ENCODE measurements at regions not wholly inside any gene's neighbourhood (a gene's known extent, or its start where the extent isn't known, plus 50 kb on each side); places are given as distances from the start of the nearest gene placed in this dataset.
A peak's percentile ranks its signal among the peaks of the same experiment; 100 is the strongest.

- no peak overlapping the region for H3K27ac ChIP-seq (ENCODE audit: low read depth, low read length)
- H2AFZ ChIP-seq (ENCODE audit: low read depth, low read length, poor library complexity, severe bottlenecking), result no peak overlapping the region
- H4K20me1 ChIP-seq (ENCODE audit: insufficient read depth), result no peaks in the 10 kb centered on the region
- no peaks in the 10 kb centered on the region for H3K79me2 ChIP-seq (ENCODE audit: insufficient read depth, low read length)
- no peak for TF ChIP-seq ZFX (IDR thresholded peaks at IDR 0.05)
- TF ChIP-seq RAD21 (IDR thresholded peaks at IDR 0.05; ENCODE audit: low read depth), result peak; percentile 58
- TF ChIP-seq CTCF (IDR thresholded peaks at IDR 0.05 in 2 of 3, conservative IDR thresholded peaks at IDR 0.05 in 1 of 3; ENCODE audit: borderline replicate concordance in 1 of 3, insufficient read depth in 1 of 3, low read depth in 2 of 3, low read length in 2 of 3), result peak in 2 of 3 experiments; percentile 23 to 50; a peak in 2 of 6 replicates
- no peaks in the 10 kb centered on the region for H3K4me1 ChIP-seq (ENCODE audit: control insufficient read depth in 1 of 2, insufficient read depth in 2 of 2, low read length in 2 of 2)
- ChIA-PET CTCF (interaction anchor here (0.8 to 0.9 kb wide), 3 partner anchors 96 to 170 kb away, joined by 3 to 5 read pairs (median 3); no protein-coding TSS in a partner anchor), POLR2A (no interaction called here), RAD21 (ENCODE audit: low non-redundant PET in 1 of 2, low total read pairs in 2 of 2, uncharacterized antibody in 2 of 2, unreplicated experiment in 2 of 2) (interaction anchor here (0.9 to 1.4 kb wide), 2 partner anchors 170 kb away, joined by 3 to 4 read pairs; no protein-coding TSS in a partner anchor)
- no peak overlapping the region for H3K9ac ChIP-seq (ENCODE audit: low read length)
- intact Hi-C loops (cut with micrococcal nuclease), result no loop called here
- H3K36me3 ChIP-seq (ENCODE audit: control insufficient read depth in 1 of 2, insufficient read depth in 2 of 2, low read length in 2 of 2), result no peaks in the 10 kb centered on the region
- H3K9me3 ChIP-seq (ENCODE audit: control insufficient read depth in 1 of 2, insufficient read depth in 1 of 2, low read depth in 1 of 2, low read length in 2 of 2), result no peaks in the 10 kb centered on the region
- ATAC-seq, result peak; percentile 55
- H3K4me2 ChIP-seq (ENCODE audit: low read length), result no peak overlapping the region
- no peaks in the 10 kb centered on the region for H3K9me2 ChIP-seq (ENCODE audit: insufficient read depth)
- no peak for DNase-seq (ENCODE audit: low read depth, low spot score)
- no peak overlapping the region for H3K4me3 ChIP-seq (replicated peaks in 1 of 2; ENCODE audit: low read depth in 1 of 2, low read length in 2 of 2)
- H3K27me3 ChIP-seq (ENCODE audit: insufficient read depth, low read length), result no peaks in the 10 kb centered on the region
- BruUV-seq (replicated peaks), result no TSS peak
These were observed 103.5 kb downstream of the LBH start for GRCh38 chr2:30334762-30335363.

DNA sequence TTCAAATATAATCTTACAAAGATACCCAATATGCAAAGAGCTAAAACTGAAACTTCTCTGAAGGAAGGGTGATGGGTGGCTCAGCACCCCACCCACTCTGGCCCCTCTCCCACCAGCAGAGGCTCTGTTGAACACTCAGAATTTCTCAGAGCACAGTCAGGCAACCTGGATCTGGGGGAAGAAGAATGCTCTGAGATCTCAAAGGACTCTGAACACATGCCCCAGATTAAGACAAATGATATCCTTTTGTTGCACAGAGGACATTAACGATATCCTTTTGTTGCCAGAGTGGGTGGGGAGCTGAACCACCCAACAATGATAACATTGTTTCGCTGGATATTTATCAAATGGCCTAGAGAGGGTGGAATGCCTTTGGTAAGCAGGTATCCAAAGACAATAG lies 104.8 kb downstream of the LBH start:
- DNase-seq (ENCODE audit: low read depth, low spot score), result no peak
- Histone ChIP-seq H3K4me1 (ENCODE audit: control insufficient read depth in 1 of 2, insufficient read depth in 2 of 2, low read length in 2 of 2) (no peaks in the 10 kb centered on the region), H3K27me3 (ENCODE audit: insufficient read depth, low read length) (no peaks in the 10 kb centered on the region), H3K4me3 (replicated peaks in 1 of 2; ENCODE audit: low read depth in 1 of 2, low read length in 2 of 2) (no peak overlapping the region), H3K9me2 (ENCODE audit: insufficient read depth) (no peaks in the 10 kb centered on the region), H3K9me3 (ENCODE audit: control insufficient read depth in 1 of 2, insufficient read depth in 1 of 2, low read depth in 1 of 2, low read length in 2 of 2) (no peaks in the 10 kb centered on the region), H2AFZ (ENCODE audit: low read depth, low read length, poor library complexity, severe bottlenecking) (no peak overlapping the region), H3K36me3 (ENCODE audit: control insufficient read depth in 1 of 2, insufficient read depth in 2 of 2, low read length in 2 of 2) (no peaks in the 10 kb centered on the region), H3K27ac (ENCODE audit: low read depth, low read length) (no peak overlapping the region), H4K20me1 (ENCODE audit: insufficient read depth) (no peaks in the 10 kb centered on the region), H3K4me2 (ENCODE audit: low read length) (no peak overlapping the region), H3K79me2 (ENCODE audit: insufficient read depth, low read length) (no peaks in the 10 kb centered on the region), H3K9ac (ENCODE audit: low read length) (no peak overlapping the region)
- TF ChIP-seq POLR2A (IDR thresholded peaks at IDR 0.05; ENCODE audit: borderline replicate concordance, extremely low read depth, insufficient read depth, insufficient read length), result no peak
- TF ChIP-seq ELF1 (IDR thresholded peaks at IDR 0.05; ENCODE audit: borderline replicate concordance, low read depth), result no peak
- TF ChIP-seq CBX3 (IDR thresholded peaks at IDR 0.05; ENCODE audit: low read depth), result no peak
- no peak for TF ChIP-seq EGR1 (IDR thresholded peaks at IDR 0.05; ENCODE audit: low read depth)
- TF ChIP-seq TCF7L2 (IDR thresholded peaks at IDR 0.05; ENCODE audit: borderline replicate concordance, extremely low read depth, insufficient read depth, insufficient read length), result no peak
- TF ChIP-seq MAX (IDR thresholded peaks at IDR 0.05), result no peak
- TF ChIP-seq POLR2AphosphoS5 (IDR thresholded peaks at IDR 0.05; ENCODE audit: low read depth, low read length), result no peak
- no peak for TF ChIP-seq YY1 (IDR thresholded peaks at IDR 0.05; ENCODE audit: extremely low read depth, insufficient replicate concordance, low read depth, low read length)
- TF ChIP-seq FOSL1 (IDR thresholded peaks at IDR 0.05; ENCODE audit: low read depth), result no peak
- ChIA-PET RAD21 (ENCODE audit: low non-redundant PET in 1 of 2, low total read pairs in 2 of 2, uncharacterized antibody in 2 of 2, unreplicated experiment in 2 of 2) (no interaction called here), CTCF (no interaction called here), POLR2A (no interaction called here)
- no TSS peak for BruUV-seq (replicated peaks)
- no peak for ATAC-seq
- intact Hi-C loops (cut with micrococcal nuclease), result no loop called here
